ENCODE measurements at regions not wholly inside any gene's neighbourhood (a gene's known extent, or its start where the extent isn't known, plus 50 kb on each side); places are given as distances from the start of the nearest gene placed in this dataset.

GRCh38 chr1:13926556-13926955 lies 226.6 kb downstream of the PRDM2 start:
- H3K27me3 Mint-ChIP-seq (ENCODE audit: low read depth): peaks cover 46% of the 10 kb centered on the region
- H3K9me3 Mint-ChIP-seq: peaks cover 8% of the 10 kb centered on the region
- no peak for DNase-seq (ENCODE audit: low spot score)
- no peak overlapping the region for H3K27ac Mint-ChIP-seq
- ATAC-seq: no peak
- no peak overlapping the region for H3K4me3 Mint-ChIP-seq
- TF ChIP-seq E2F5 (CRISPR knock-in tag; IDR thresholded peaks at IDR 0.05): no peak
- TF ChIP-seq ZBTB43 (CRISPR knock-in tag; IDR thresholded peaks at IDR 0.05): no peak
- TF ChIP-seq ZNF138 (CRISPR knock-in tag; conservative IDR thresholded peaks at IDR 0.05): no peak
- no peak for TF ChIP-seq CTCF (IDR thresholded peaks at IDR 0.05)
- no peak for TF ChIP-seq NR2C2 (CRISPR knock-in tag; IDR thresholded peaks at IDR 0.05)
- no peak for TF ChIP-seq MYBL2 (CRISPR knock-in tag; IDR thresholded peaks at IDR 0.05)
- TF ChIP-seq ZNF532 (CRISPR knock-in tag; IDR thresholded peaks at IDR 0.05; ENCODE audit: borderline replicate concordance): no peak
- no peak for TF ChIP-seq MLX (CRISPR knock-in tag; IDR thresholded peaks at IDR 0.05)
- no peak for TF ChIP-seq OVOL2 (CRISPR knock-in tag; IDR thresholded peaks at IDR 0.05; ENCODE audit: borderline replicate concordance)
- no peak for TF ChIP-seq JAZF1 (CRISPR knock-in tag; IDR thresholded peaks at IDR 0.05)
- TF ChIP-seq TCF7 (CRISPR knock-in tag; IDR thresholded peaks at IDR 0.05; ENCODE audit: low read depth): no peak
- ChIA-PET CTCF (interaction anchor here (2.4 kb wide), 1 partner anchor 97 kb away, joined by 10 read pairs; no protein-coding TSS in a partner anchor), POLR2A (no interaction called here)
- H3K36me3 Mint-ChIP-seq: no peaks in the 10 kb centered on the region
- no peaks in the 10 kb centered on the region for H3K4me1 Mint-ChIP-seq

- Mint-ChIP-seq H3K4me3 (no peak overlapping the region), H3K4me1 (no peaks in the 10 kb centered on the region), H3K36me3 (no peaks in the 10 kb centered on the region), H3K27me3 (ENCODE audit: low read depth) (peaks cover 42% of the 10 kb centered on the region), H3K9me3 (peaks cover 8% of the 10 kb centered on the region), H3K27ac (no peak overlapping the region)
- CTCF ChIA-PET: interaction anchor here (2.4 kb wide), 1 partner anchor 98 kb away, joined by 10 read pairs; no protein-coding TSS in a partner anchor
- DNase-seq (ENCODE audit: low spot score) (no peak), ATAC-seq (no peak)
- POLR2A ChIA-PET: no interaction called here
- TF ChIP-seq JAZF1 (CRISPR knock-in tag; IDR thresholded peaks at IDR 0.05) (no peak), NR3C1 (CRISPR knock-in tag; conservative IDR thresholded peaks at IDR 0.05; ENCODE audit: low read depth) (no peak), ZBTB21 (CRISPR knock-in tag; IDR thresholded peaks at IDR 0.05; ENCODE audit: borderline replicate concordance) (no peak), IRF1 (CRISPR knock-in tag; IDR thresholded peaks at IDR 0.05) (no peak), ATF3 (CRISPR knock-in tag; conservative IDR thresholded peaks at IDR 0.05) (no peak), ZNF219 (CRISPR knock-in tag; IDR thresholded peaks at IDR 0.05; ENCODE audit: borderline replicate concordance) (no peak), HMGXB4 (CRISPR knock-in tag; IDR thresholded peaks at IDR 0.05) (no peak), ZSCAN18 (CRISPR knock-in tag; IDR thresholded peaks at IDR 0.05) (no peak), RORB (CRISPR knock-in tag; IDR thresholded peaks at IDR 0.05) (no peak)
These were observed 227.7 kb downstream of the PRDM2 start for GRCh38 chr1:13927736-13928135.
